Panc1 (cell line): ENCODE measurements at regions not wholly inside any gene's neighbourhood (a gene's known extent, or its start where the extent isn't known, plus 50 kb on each side); places are given as distances from the start of the nearest gene placed in this dataset.
A peak's percentile ranks its signal among the peaks of the same experiment; 100 is the strongest.

Experiments used
- ATAC-seq: fragments of 200-7000 bp; cut with Tn5 transposase; 2 replicates; pipeline ENCODE4 v1.9.1; 2020; ENCODE audit warnings: mild to moderate bottlenecking, moderate library complexity
- BruUV-seq: library from RNA; stranded (reverse); fragments of 400-500 nt; replicated peaks from 2 replicates; lab custom pipeline; 2021; lab: Mats Ljungman, UMichigan
- CTCF ChIA-PET: fragments of 300-600 bp; sonication (Branson Sonifier 250); formaldehyde crosslinking; loops from one replicate; lab custom pipeline; 2022; ENCODE audit warnings: antibody characterized with exemption; lab: Charles Lee
- POLR2A ChIA-PET: fragments of 300-600 bp; sonication (Branson Sonifier 250); formaldehyde crosslinking; loops from one replicate; lab custom pipeline; 2022; ENCODE audit warnings: antibody characterized with exemption; lab: Charles Lee
- DNase-seq: peaks from one replicate; pipeline ENCODE4 v3.0.0-alpha.2; 2010; ENCODE audit warnings: low read depth, low spot score
- H3K27ac ChIP-seq: 2 replicates; pipeline ENCODE4 v1.5.1; 2011; ENCODE audit warnings: mild to moderate bottlenecking, low read length, inconsistent platforms
- H3K27me3 ChIP-seq: fragments of 200-500 bp; sonication (Bioruptor generic); 2 replicates; pipeline ENCODE4 v1.6.0; 2014; ENCODE audit warnings: low read length, inconsistent platforms; ENCODE audit not compliant: control insufficient read depth, insufficient read depth
- H3K36me3 ChIP-seq: fragments of 200-500 bp; sonication (Bioruptor generic); 2 replicates; pipeline ENCODE4 v1.5.1; 2014; ENCODE audit warnings: inconsistent platforms, mild to moderate bottlenecking, low read length, moderate library complexity; ENCODE audit not compliant: control insufficient read depth, insufficient read depth
- H3K4me1 ChIP-seq: 2 replicates; pipeline ENCODE4 v1.5.1; 2011; ENCODE audit warnings: inconsistent platforms, mild to moderate bottlenecking, low read length, moderate library complexity; ENCODE audit not compliant: control insufficient read depth, insufficient read depth
- H3K4me3 ChIP-seq, 2 experiments: 2 replicates each; pipeline ENCODE4 v1.5.1; 2011 to 2012; ENCODE audit warnings: low read depth in 2 of 2, low read length in 2 of 2, mild to moderate bottlenecking in 2 of 2, inconsistent platforms in 1 of 2, moderate library complexity in 1 of 2
- H3K9me3 ChIP-seq: fragments of 200-500 bp; sonication (Bioruptor generic); 2 replicates; pipeline ENCODE4 v1.5.1; 2014; ENCODE audit warnings: low read depth, mild to moderate bottlenecking, inconsistent platforms, low read length, moderate library complexity; ENCODE audit not compliant: control insufficient read depth, insufficient read depth
- CTCF ChIP-seq: fragments of 450-650 bp; IDR thresholded peaks from 2 replicates; pipeline ENCODE4 v1.5.1; 2017; ENCODE audit warnings: mild to moderate bottlenecking
- POLR2AphosphoS5 ChIP-seq: IDR thresholded peaks from 2 replicates; pipeline ENCODE4 v1.6.1; 2012; ENCODE audit warnings: mild to moderate bottlenecking, low read depth, low read length, moderate library complexity
- SIN3A ChIP-seq: IDR thresholded peaks from 2 replicates; pipeline ENCODE4 v1.6.1; 2012; ENCODE audit warnings: low read depth, mild to moderate bottlenecking, low read length, moderate library complexity, borderline replicate concordance; ENCODE audit not compliant: insufficient read depth
- TCF7L2 ChIP-seq: IDR thresholded peaks from 2 replicates; pipeline ENCODE4 v1.6.1; 2011; ENCODE audit warnings: mild to moderate bottlenecking, low read depth, low read length, inconsistent platforms
- in situ Hi-C: cut with HindIII; loops from 2 replicates; pipeline ENCODE4 v1.10.0; 2016; ENCODE audit warnings: low sequenced_read_pairs, low pct_unique_long_range_greater_than_20kb
- intact Hi-C: fragments of 100-400 bp; cut with micrococcal nuclease; formaldehyde crosslinking; loops from one replicate; pipeline ENCODE4 v1.10.0; 2022; ENCODE audit not compliant: unreplicated experiment
- TF ChIP-seq, protein P1 (sequence below), 2 experiments: IDR thresholded peaks; 2 replicates each; pipeline ENCODE4 v1.6.1; 2011 to 2012; ENCODE audit warnings: low read depth in 2 of 2, control low read depth in 1 of 2, low read length in 1 of 2, mild to moderate bottlenecking in 1 of 2, moderate library complexity in 1 of 2; ENCODE audit not compliant: insufficient read depth in 1 of 2

- ChIA-PET POLR2A (no interaction called here), CTCF (interaction anchor here (0.6 to 1.2 kb wide), 4 partner anchors 27 to 162 kb away, joined by 3 to 5 read pairs (median 4); no protein-coding TSS in a partner anchor)
- Histone ChIP-seq H3K36me3 (no peaks in the 10 kb centered on the region), H3K4me3 (no peak overlapping the region), H3K27ac (no peak overlapping the region), H3K4me1 (no peaks in the 10 kb centered on the region), H3K9me3 (no peaks in the 10 kb centered on the region), H3K27me3 (peaks cover 13% of the 10 kb centered on the region)
- BruUV-seq = no TSS peak
- DNase-seq = peak; percentile 33
- no peak; the same call in 1 of the 2 replicates for ATAC-seq
- in situ Hi-C loops (no loop called here), intact Hi-C loops (no loop called here)
- TF ChIP-seq CTCF = peak; percentile 47
- no peak for TF ChIP-seq POLR2AphosphoS5
- TF ChIP-seq TCF7L2 = no peak
- no peak for TF ChIP-seq SIN3A
- TF ChIP-seq, protein P1, sequence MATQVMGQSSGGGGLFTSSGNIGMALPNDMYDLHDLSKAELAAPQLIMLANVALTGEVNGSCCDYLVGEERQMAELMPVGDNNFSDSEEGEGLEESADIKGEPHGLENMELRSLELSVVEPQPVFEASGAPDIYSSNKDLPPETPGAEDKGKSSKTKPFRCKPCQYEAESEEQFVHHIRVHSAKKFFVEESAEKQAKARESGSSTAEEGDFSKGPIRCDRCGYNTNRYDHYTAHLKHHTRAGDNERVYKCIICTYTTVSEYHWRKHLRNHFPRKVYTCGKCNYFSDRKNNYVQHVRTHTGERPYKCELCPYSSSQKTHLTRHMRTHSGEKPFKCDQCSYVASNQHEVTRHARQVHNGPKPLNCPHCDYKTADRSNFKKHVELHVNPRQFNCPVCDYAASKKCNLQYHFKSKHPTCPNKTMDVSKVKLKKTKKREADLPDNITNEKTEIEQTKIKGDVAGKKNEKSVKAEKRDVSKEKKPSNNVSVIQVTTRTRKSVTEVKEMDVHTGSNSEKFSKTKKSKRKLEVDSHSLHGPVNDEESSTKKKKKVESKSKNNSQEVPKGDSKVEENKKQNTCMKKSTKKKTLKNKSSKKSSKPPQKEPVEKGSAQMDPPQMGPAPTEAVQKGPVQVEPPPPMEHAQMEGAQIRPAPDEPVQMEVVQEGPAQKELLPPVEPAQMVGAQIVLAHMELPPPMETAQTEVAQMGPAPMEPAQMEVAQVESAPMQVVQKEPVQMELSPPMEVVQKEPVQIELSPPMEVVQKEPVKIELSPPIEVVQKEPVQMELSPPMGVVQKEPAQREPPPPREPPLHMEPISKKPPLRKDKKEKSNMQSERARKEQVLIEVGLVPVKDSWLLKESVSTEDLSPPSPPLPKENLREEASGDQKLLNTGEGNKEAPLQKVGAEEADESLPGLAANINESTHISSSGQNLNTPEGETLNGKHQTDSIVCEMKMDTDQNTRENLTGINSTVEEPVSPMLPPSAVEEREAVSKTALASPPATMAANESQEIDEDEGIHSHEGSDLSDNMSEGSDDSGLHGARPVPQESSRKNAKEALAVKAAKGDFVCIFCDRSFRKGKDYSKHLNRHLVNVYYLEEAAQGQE (IDR thresholded peaks at IDR 0.05; ENCODE audit: insufficient read depth in 1 of 2, low read depth in 2 of 2, low read length in 1 of 2) = no peak
These were observed 82.3 kb upstream of the RIPOR2 start for GRCh38 chr6:25017932-25018567.

GRCh38 chr6:25018568-25018954 is 82.8 kb upstream of the RIPOR2 start:
- DNase-seq (no peak), ATAC-seq (no peak)
- ChIA-PET POLR2A (no interaction called here), CTCF (interaction anchor here (1.0 to 1.2 kb wide), 2 partner anchors 161 to 163 kb away, joined by 3 to 5 read pairs; no protein-coding TSS in a partner anchor)
- no peak overlapping the region for H3K27ac ChIP-seq
- intact Hi-C loops = no loop called here
- no peak overlapping the region for H3K4me3 ChIP-seq
- no peaks in the 10 kb centered on the region for H3K36me3 ChIP-seq
- peaks cover 12% of the 10 kb centered on the region for H3K27me3 ChIP-seq
- BruUV-seq = no TSS peak
- no peak for TF ChIP-seq TCF7L2
- no peak for TF ChIP-seq POLR2AphosphoS5
- TF ChIP-seq CTCF = no peak
- TF ChIP-seq, protein P1 (IDR thresholded peaks at IDR 0.05; ENCODE audit: insufficient read depth in 1 of 2, low read depth in 2 of 2, low read length in 1 of 2) = no peak
- no peak for TF ChIP-seq SIN3A
- in situ Hi-C loops = no loop called here
- H3K9me3 ChIP-seq = no peaks in the 10 kb centered on the region
- no peaks in the 10 kb centered on the region for H3K4me1 ChIP-seq
